BLaER1 (cell line): ENCODE measurements at regions not wholly inside any gene's neighbourhood (a gene's known extent, or its start where the extent isn't known, plus 50 kb on each side); places are given as distances from the start of the nearest gene placed in this dataset.

Source experiments
- H3K27ac ChIP-seq: shearing (Covaris generic); formaldehyde crosslinking; 2 replicates; pipeline ENCODE4 v1.8.1; 2022
- H3K27me3 ChIP-seq: shearing (Covaris generic); formaldehyde crosslinking; 2 replicates; pipeline ENCODE4 v1.8.1; 2022
- H3K36me3 ChIP-seq: shearing (Covaris generic); formaldehyde crosslinking; 2 replicates; pipeline ENCODE4 v1.8.1; 2022
- H3K4me1 ChIP-seq: shearing (Covaris generic); formaldehyde crosslinking; 2 replicates; pipeline ENCODE4 v1.8.1; 2022
- H3K4me2 ChIP-seq: shearing (Covaris generic); formaldehyde crosslinking; 2 replicates; pipeline ENCODE4 v1.8.1; 2022
- H3K4me3 ChIP-seq: shearing (Covaris generic); formaldehyde crosslinking; 2 replicates; pipeline ENCODE4 v1.8.1; 2022
- H3K9ac ChIP-seq: shearing (Covaris generic); formaldehyde crosslinking; 2 replicates; pipeline ENCODE4 v1.8.1; 2022
- H3K9me3 ChIP-seq: shearing (Covaris generic); formaldehyde crosslinking; 2 replicates; pipeline ENCODE4 v1.8.1; 2022
- H4K20me1 ChIP-seq: shearing (Covaris generic); formaldehyde crosslinking; 2 replicates; pipeline ENCODE4 v1.8.1; 2022
- Cebpa-rat ChIP-seq: shearing (Covaris generic); IDR thresholded peaks from 2 replicates; pipeline ENCODE4 v1.8.1; 2022

GRCh38 chr22:34297536-34298120 is 377.4 kb upstream of the LARGE1 start:
- Histone ChIP-seq H3K9ac (no peak overlapping the region), H3K4me3 (no peak overlapping the region), H3K4me2 (no peak overlapping the region), H3K9me3 (no peaks in the 10 kb centered on the region), H3K4me1 (no peaks in the 10 kb centered on the region), H3K27me3 (no peaks in the 10 kb centered on the region), H3K27ac (no peak overlapping the region), H3K36me3 (no peaks in the 10 kb centered on the region), H4K20me1 (no peaks in the 10 kb centered on the region)
- TF ChIP-seq Cebpa-rat, result no peak

DNA sequence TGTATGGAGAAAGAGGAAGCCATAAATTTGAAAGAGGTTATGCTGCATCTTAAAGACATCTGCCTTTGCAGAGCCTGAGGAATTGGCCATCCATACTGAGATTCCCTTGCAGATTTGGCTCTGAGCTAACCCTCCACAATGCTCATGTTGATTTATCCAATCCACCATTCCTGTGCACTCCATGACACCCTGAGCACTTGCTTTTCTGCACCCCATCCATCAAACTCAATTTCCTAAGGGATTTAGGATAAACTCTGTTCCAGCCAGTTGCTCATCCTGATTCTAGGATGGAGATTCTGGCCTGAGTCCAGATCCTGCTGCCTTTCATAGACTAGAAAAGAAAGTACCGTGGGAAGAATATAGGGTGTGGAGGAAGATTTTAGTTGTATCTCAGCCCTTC is 379.2 kb upstream of the LARGE1 start:
- Histone ChIP-seq H3K4me3 (no peak overlapping the region), H3K4me2 (no peak overlapping the region), H3K4me1 (no peaks in the 10 kb centered on the region), H3K9me3 (no peaks in the 10 kb centered on the region), H3K27me3 (no peaks in the 10 kb centered on the region), H4K20me1 (no peaks in the 10 kb centered on the region), H3K9ac (no peak overlapping the region), H3K36me3 (no peaks in the 10 kb centered on the region), H3K27ac (no peak overlapping the region)
- TF ChIP-seq Cebpa-rat, result no peak

DNA sequence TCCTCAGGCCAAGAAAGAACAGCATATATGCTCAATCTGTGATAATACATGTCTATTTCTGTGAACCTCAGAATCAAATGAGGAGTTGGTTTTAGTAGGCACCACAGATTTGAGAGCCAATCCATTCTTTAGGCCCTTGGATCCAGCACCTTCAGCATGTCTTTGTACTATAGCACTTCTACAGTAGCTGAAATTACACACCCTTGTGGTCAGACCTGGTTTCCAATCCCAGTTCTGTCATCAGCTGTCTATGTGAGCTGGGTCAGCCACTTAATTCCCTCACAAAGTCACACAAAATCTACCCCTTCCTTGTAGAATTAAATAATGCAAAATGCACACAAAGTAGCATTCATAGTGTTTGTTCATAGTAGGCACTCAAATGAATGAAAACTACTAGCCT is 381.3 kb upstream of the LARGE1 start:
- H3K9ac ChIP-seq, result no peak overlapping the region
- no peaks in the 10 kb centered on the region for H3K4me1 ChIP-seq
- no peaks in the 10 kb centered on the region for H3K36me3 ChIP-seq
- no peaks in the 10 kb centered on the region for H3K27me3 ChIP-seq
- H4K20me1 ChIP-seq, result no peaks in the 10 kb centered on the region
- H3K4me3 ChIP-seq, result no peak overlapping the region
- H3K27ac ChIP-seq, result no peak overlapping the region
- no peaks in the 10 kb centered on the region for H3K9me3 ChIP-seq
- no peak overlapping the region for H3K4me2 ChIP-seq
- no peak for TF ChIP-seq Cebpa-rat

- no peak for TF ChIP-seq Cebpa-rat
- Histone ChIP-seq H3K9ac (no peak overlapping the region), H3K4me1 (no peaks in the 10 kb centered on the region), H3K9me3 (no peaks in the 10 kb centered on the region), H3K4me3 (no peak overlapping the region), H3K27me3 (no peaks in the 10 kb centered on the region), H3K36me3 (no peaks in the 10 kb centered on the region), H4K20me1 (no peaks in the 10 kb centered on the region), H3K27ac (no peak overlapping the region), H3K4me2 (no peak overlapping the region)
These were observed 383.4 kb upstream of the LARGE1 start for GRCh38 chr22:34303656-34304055.

DNA sequence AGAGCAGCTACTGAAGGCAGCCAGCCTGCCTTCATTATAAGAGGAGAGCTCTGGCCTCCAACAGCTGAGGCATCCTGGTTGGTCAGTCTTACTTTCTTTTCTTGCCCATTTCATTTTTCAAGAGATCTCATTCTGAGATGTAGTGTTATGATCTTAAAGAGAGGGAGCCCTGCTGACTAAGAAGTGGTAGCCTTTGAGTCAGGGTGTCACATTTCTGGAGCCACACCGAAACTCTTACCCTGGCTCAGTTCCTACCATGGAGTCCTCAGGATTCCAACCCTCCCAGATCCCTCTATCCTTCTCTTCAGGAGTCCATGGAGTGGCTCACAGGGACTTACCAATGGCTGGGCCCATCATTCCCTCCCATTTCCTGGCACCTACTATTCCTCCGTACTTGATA is 386.1 kb upstream of the LARGE1 start:
- Histone ChIP-seq H3K9me3 (no peaks in the 10 kb centered on the region), H3K27me3 (no peaks in the 10 kb centered on the region), H3K4me2 (no peak overlapping the region), H4K20me1 (no peaks in the 10 kb centered on the region), H3K36me3 (no peaks in the 10 kb centered on the region), H3K9ac (no peak overlapping the region), H3K4me1 (no peaks in the 10 kb centered on the region), H3K27ac (no peak overlapping the region), H3K4me3 (no peak overlapping the region)
- no peak for TF ChIP-seq Cebpa-rat

GRCh38 chr22:34308101-34308500 is 387.8 kb upstream of the LARGE1 start:
- H3K27ac ChIP-seq, result no peak overlapping the region
- no peaks in the 10 kb centered on the region for H3K4me1 ChIP-seq
- no peak overlapping the region for H3K4me2 ChIP-seq
- no peaks in the 10 kb centered on the region for H3K36me3 ChIP-seq
- no peak overlapping the region for H3K9ac ChIP-seq
- no peak overlapping the region for H3K4me3 ChIP-seq
- TF ChIP-seq Cebpa-rat, result no peak
- H3K9me3 ChIP-seq, result no peaks in the 10 kb centered on the region
- H4K20me1 ChIP-seq, result no peaks in the 10 kb centered on the region
- no peaks in the 10 kb centered on the region for H3K27me3 ChIP-seq

DNA sequence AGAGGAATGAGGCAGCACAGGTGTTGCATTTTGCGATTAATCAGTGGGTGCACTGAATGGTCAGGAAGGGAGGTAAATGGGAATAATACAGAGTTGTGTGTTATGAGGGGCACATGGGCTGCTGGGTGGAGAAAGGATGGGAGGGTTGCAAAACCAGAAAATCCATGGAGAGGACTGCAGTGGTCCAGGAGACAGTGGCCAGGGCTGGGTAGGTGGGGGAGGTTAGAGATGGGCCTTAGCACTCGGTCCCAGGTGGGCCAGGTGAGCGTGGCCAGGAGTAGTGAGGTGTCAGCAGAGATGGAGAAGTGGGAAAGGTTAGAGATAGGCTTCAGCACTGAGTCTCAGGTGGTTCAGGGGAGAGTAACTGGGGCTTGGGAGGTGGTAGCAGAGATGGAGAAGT is 399.1 kb upstream of the LARGE1 start:
- no peaks in the 10 kb centered on the region for H4K20me1 ChIP-seq
- no peak overlapping the region for H3K4me3 ChIP-seq
- H3K4me2 ChIP-seq, result no peak overlapping the region
- H3K36me3 ChIP-seq, result no peaks in the 10 kb centered on the region
- H3K9ac ChIP-seq, result no peak overlapping the region
- H3K27me3 ChIP-seq, result no peaks in the 10 kb centered on the region
- no peak for TF ChIP-seq Cebpa-rat
- H3K4me1 ChIP-seq, result no peaks in the 10 kb centered on the region
- H3K9me3 ChIP-seq, result peaks cover 20% of the 10 kb centered on the region
- H3K27ac ChIP-seq, result no peak overlapping the region

GRCh38 chr22:34324763-34325162 is 404.5 kb upstream of the LARGE1 start:
- Histone ChIP-seq H3K27ac (no peak overlapping the region), H3K9me3 (no peaks in the 10 kb centered on the region), H3K27me3 (no peaks in the 10 kb centered on the region), H3K36me3 (no peaks in the 10 kb centered on the region), H3K4me3 (no peak overlapping the region), H4K20me1 (no peaks in the 10 kb centered on the region), H3K4me1 (no peaks in the 10 kb centered on the region), H3K9ac (no peak overlapping the region), H3K4me2 (no peak overlapping the region)
- no peak for TF ChIP-seq Cebpa-rat

GRCh38 chr22:34326901-34327300 is 406.6 kb upstream of the LARGE1 start:
- TF ChIP-seq Cebpa-rat, result no peak
- Histone ChIP-seq H3K9ac (no peak overlapping the region), H3K4me3 (no peak overlapping the region), H3K36me3 (no peaks in the 10 kb centered on the region), H4K20me1 (no peaks in the 10 kb centered on the region), H3K4me2 (no peak overlapping the region), H3K27ac (no peak overlapping the region), H3K4me1 (no peaks in the 10 kb centered on the region), H3K9me3 (no peaks in the 10 kb centered on the region), H3K27me3 (no peaks in the 10 kb centered on the region)

DNA sequence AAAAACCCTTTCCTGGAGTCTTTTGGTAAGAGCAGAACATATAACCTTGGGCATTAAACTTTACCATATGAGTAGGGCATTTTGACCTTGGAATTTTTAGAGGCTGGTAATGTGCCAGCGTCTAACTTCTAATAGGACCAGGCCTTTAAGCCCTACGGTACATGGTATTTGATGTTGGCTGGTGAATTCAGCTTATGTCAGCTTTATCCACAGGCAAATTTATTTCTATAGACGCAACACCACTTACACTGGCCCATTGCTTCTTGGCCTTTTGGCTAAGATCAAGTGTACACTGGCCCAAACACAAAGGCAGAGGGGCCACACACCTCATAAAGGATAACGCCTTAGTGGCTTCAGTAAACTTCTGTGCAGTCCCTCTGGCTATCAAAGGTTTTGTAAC is 410.2 kb upstream of the LARGE1 start:
- Histone ChIP-seq H3K4me1 (no peaks in the 10 kb centered on the region), H3K4me2 (no peak overlapping the region), H4K20me1 (no peaks in the 10 kb centered on the region), H3K27ac (no peak overlapping the region), H3K9me3 (peaks cover 24% of the 10 kb centered on the region), H3K36me3 (no peaks in the 10 kb centered on the region), H3K27me3 (no peaks in the 10 kb centered on the region), H3K4me3 (no peak overlapping the region), H3K9ac (no peak overlapping the region)
- no peak for TF ChIP-seq Cebpa-rat

DNA sequence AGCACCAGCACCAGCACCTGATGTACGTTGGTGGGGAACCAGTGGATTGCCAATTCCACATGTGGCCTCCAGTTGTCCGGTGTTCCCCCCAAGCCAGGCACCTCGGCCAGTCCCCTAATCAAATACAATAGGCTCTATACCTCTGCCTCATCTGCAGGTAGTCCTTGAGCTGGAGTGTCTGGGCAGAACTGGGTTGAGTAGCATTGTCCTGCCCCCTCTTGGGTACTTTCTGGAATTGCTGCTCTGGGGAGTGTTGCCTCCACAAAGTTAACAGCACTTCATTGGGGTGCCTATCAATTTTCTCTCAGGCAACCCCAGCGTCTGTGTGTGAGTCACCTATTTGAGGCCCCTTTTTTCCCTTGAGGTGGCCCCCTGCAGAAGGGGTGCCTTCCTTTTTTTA is 413.0 kb upstream of the LARGE1 start:
- H3K4me3 ChIP-seq, result no peak overlapping the region
- H3K9ac ChIP-seq, result no peak overlapping the region
- no peak for TF ChIP-seq Cebpa-rat
- H4K20me1 ChIP-seq, result no peaks in the 10 kb centered on the region
- no peaks in the 10 kb centered on the region for H3K27me3 ChIP-seq
- no peaks in the 10 kb centered on the region for H3K4me1 ChIP-seq
- H3K4me2 ChIP-seq, result no peak overlapping the region
- no peaks in the 10 kb centered on the region for H3K36me3 ChIP-seq
- peaks cover 29% of the 10 kb centered on the region for H3K9me3 ChIP-seq
- H3K27ac ChIP-seq, result no peak overlapping the region
